ENCODE measurements at regions not wholly inside any gene's neighbourhood (a gene's known extent, or its start where the extent isn't known, plus 50 kb on each side); places are given as distances from the start of the nearest gene placed in this dataset.

DNA sequence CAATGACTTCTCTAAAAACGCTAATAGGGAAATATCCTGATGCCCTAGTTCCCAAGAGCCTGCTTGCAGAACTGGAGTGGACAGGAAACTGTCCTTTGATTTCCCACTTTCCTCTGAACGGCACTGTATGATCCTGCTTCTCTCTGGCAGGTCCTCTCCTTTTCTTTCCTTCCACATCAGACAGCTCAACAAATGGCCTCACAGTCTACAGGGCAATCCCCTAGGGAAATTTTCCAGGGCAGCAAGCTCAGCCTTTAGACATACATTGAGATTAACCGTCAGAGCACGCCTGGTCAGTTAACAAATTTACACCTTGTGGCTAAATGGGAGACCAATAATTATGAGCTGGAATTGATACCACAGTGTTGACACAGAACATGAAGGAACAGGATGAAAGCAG lies 164.9 kb downstream of the SLC24A2 start:
- Histone ChIP-seq H3F3A (ENCODE audit: insufficient read depth) (no peaks in the 10 kb centered on the region), H3K4me2 (ENCODE audit: low read depth, low read length, poor library complexity, severe bottlenecking) (no peak overlapping the region), H3K4me3 (ENCODE audit: insufficient read depth, low read length, poor library complexity, severe bottlenecking) (no peak overlapping the region), H2AFZ (ENCODE audit: low read depth, low read length, severe bottlenecking) (no peak overlapping the region), H3K27ac (ENCODE audit: low read depth, low read length) (no peak overlapping the region), H3K9me2 (replicated peaks; ENCODE audit: insufficient read depth, low read length) (no peaks in the 10 kb centered on the region), H3K9me3 (ENCODE audit: insufficient read depth, low read length) (no peaks in the 10 kb centered on the region), H3K36me3 (ENCODE audit: low read length) (no peaks in the 10 kb centered on the region), H4K20me1 (ENCODE audit: low read depth, low read length) (no peaks in the 10 kb centered on the region), H3K79me2 (ENCODE audit: insufficient read depth, low read length) (no peaks in the 10 kb centered on the region), H3K9ac (ENCODE audit: low read length) (no peak overlapping the region), H3K27me3 (ENCODE audit: low read length) (no peaks in the 10 kb centered on the region)
- TF ChIP-seq CTCF (IDR thresholded peaks at IDR 0.05; ENCODE audit: insufficient read depth, low read length, poor library complexity, severe bottlenecking): no peak
- TF ChIP-seq EZH2phosphoT487 (conservative IDR thresholded peaks at IDR 0.05; ENCODE audit: low read length): no peak

- no peaks in the 10 kb centered on the region for H3K27me3 ChIP-seq (ENCODE audit: low read length)
- H4K20me1 ChIP-seq (ENCODE audit: low read depth, low read length): no peaks in the 10 kb centered on the region
- H3K9ac ChIP-seq (ENCODE audit: low read length): no peak overlapping the region
- no peak overlapping the region for H3K4me2 ChIP-seq (ENCODE audit: low read depth, low read length, poor library complexity, severe bottlenecking)
- TF ChIP-seq EZH2phosphoT487 (conservative IDR thresholded peaks at IDR 0.05; ENCODE audit: low read length) (no peak), CTCF (IDR thresholded peaks at IDR 0.05; ENCODE audit: insufficient read depth, low read length, poor library complexity, severe bottlenecking) (no peak)
- no peaks in the 10 kb centered on the region for H3K79me2 ChIP-seq (ENCODE audit: insufficient read depth, low read length)
- H3K9me3 ChIP-seq (ENCODE audit: insufficient read depth, low read length): no peaks in the 10 kb centered on the region
- no peaks in the 10 kb centered on the region for H3F3A ChIP-seq (ENCODE audit: insufficient read depth)
- no peaks in the 10 kb centered on the region for H3K9me2 ChIP-seq (replicated peaks; ENCODE audit: insufficient read depth, low read length)
- H3K4me3 ChIP-seq (ENCODE audit: insufficient read depth, low read length, poor library complexity, severe bottlenecking): no peak overlapping the region
- H3K36me3 ChIP-seq (ENCODE audit: low read length): no peaks in the 10 kb centered on the region
- H3K27ac ChIP-seq (ENCODE audit: low read depth, low read length): no peak overlapping the region
- H2AFZ ChIP-seq (ENCODE audit: low read depth, low read length, severe bottlenecking): no peak overlapping the region
These were observed 168.5 kb downstream of the SLC24A2 start for GRCh38 chr9:19620326-19620725.

- Histone ChIP-seq H3K9me2 (replicated peaks; ENCODE audit: insufficient read depth, low read length) (no peaks in the 10 kb centered on the region), H3K36me3 (ENCODE audit: low read length) (no peaks in the 10 kb centered on the region), H3K4me2 (ENCODE audit: low read depth, low read length, poor library complexity, severe bottlenecking) (no peak overlapping the region), H3K27me3 (ENCODE audit: low read length) (no peaks in the 10 kb centered on the region), H3K79me2 (ENCODE audit: insufficient read depth, low read length) (no peaks in the 10 kb centered on the region), H3K9ac (ENCODE audit: low read length) (no peak overlapping the region), H2AFZ (ENCODE audit: low read depth, low read length, severe bottlenecking) (no peak overlapping the region), H3K4me3 (ENCODE audit: insufficient read depth, low read length, poor library complexity, severe bottlenecking) (no peak overlapping the region), H3K27ac (ENCODE audit: low read depth, low read length) (no peak overlapping the region), H3F3A (ENCODE audit: insufficient read depth) (no peaks in the 10 kb centered on the region), H4K20me1 (ENCODE audit: low read depth, low read length) (no peaks in the 10 kb centered on the region), H3K9me3 (ENCODE audit: insufficient read depth, low read length) (no peaks in the 10 kb centered on the region)
- no peak for TF ChIP-seq CTCF (IDR thresholded peaks at IDR 0.05; ENCODE audit: insufficient read depth, low read length, poor library complexity, severe bottlenecking)
- no peak for TF ChIP-seq EZH2phosphoT487 (conservative IDR thresholded peaks at IDR 0.05; ENCODE audit: low read length)
These were observed 169.6 kb downstream of the SLC24A2 start for GRCh38 chr9:19619221-19619620.

DNA sequence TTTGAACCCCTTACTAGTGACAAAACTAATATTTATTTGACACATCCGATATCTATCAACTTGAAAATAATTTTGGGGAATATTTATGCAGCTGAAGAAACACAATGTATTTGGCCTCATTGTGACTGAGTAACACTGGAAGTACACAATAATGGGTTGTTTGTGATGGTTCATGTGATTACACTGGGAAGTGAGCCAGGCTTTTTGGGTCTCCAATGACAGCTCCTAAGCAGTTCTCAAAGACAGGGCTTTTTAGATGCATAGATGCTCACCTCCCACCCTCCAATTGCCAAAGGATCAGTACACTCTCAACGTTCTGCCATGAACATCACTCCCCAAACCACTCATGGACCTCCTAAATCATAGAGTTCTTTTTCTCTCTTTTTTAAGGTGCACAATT lies 170.0 kb downstream of the SLC24A2 start:
- H2AFZ ChIP-seq (ENCODE audit: low read depth, low read length, severe bottlenecking): no peak overlapping the region
- no peak for TF ChIP-seq CTCF (IDR thresholded peaks at IDR 0.05; ENCODE audit: insufficient read depth, low read length, poor library complexity, severe bottlenecking)
- no peak for TF ChIP-seq EZH2phosphoT487 (conservative IDR thresholded peaks at IDR 0.05; ENCODE audit: low read length)
- H3K27ac ChIP-seq (ENCODE audit: low read depth, low read length): no peak overlapping the region
- H3K36me3 ChIP-seq (ENCODE audit: low read length): no peaks in the 10 kb centered on the region
- no peaks in the 10 kb centered on the region for H3K9me3 ChIP-seq (ENCODE audit: insufficient read depth, low read length)
- H3K4me3 ChIP-seq (ENCODE audit: insufficient read depth, low read length, poor library complexity, severe bottlenecking): no peak overlapping the region
- no peaks in the 10 kb centered on the region for H3F3A ChIP-seq (ENCODE audit: insufficient read depth)
- no peaks in the 10 kb centered on the region for H4K20me1 ChIP-seq (ENCODE audit: low read depth, low read length)
- H3K4me2 ChIP-seq (ENCODE audit: low read depth, low read length, poor library complexity, severe bottlenecking): no peak overlapping the region
- H3K27me3 ChIP-seq (ENCODE audit: low read length): no peaks in the 10 kb centered on the region
- H3K9ac ChIP-seq (ENCODE audit: low read length): no peak overlapping the region
- no peaks in the 10 kb centered on the region for H3K79me2 ChIP-seq (ENCODE audit: insufficient read depth, low read length)
- no peaks in the 10 kb centered on the region for H3K9me2 ChIP-seq (replicated peaks; ENCODE audit: insufficient read depth, low read length)

All from SU-DHL-6 (cell line).